ENCODE measurements at regions not wholly inside any gene's neighbourhood (a gene's known extent, or its start where the extent isn't known, plus 50 kb on each side); places are given as distances from the start of the nearest gene placed in this dataset.
"Not testable (repeated sequence)": the region's sequence is repeated elsewhere in the genome, so short reads cannot be mapped to it uniquely, and the experiment has no call there.

DNA sequence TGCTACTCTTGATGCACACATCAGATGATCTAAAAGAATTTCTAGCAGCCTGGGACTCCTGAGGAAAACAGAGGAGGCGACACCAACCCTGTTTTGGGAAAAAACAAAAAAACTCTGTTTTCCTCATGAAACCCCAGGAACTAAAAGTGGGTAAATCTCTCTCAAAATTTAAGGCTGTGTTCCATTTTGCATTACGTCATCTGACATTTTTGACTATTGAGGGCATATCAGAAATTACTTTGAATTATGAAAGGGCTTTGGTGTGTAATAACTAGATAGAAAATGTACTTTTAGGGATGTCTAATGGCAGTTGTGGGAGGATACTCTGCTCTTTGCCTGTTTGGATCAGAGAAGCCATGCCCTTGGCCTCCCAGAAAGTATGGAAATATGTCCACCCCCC, 963.0 kb downstream of the CNTNAP5 start:
- Histone ChIP-seq H3K9ac (ENCODE audit: low read depth in 1 of 2, low read length in 2 of 2) (no peak overlapping the region), H3K27ac (ENCODE audit: low read depth, low read length) (no peak overlapping the region), H3K27me3 (ENCODE audit: control insufficient read depth in 1 of 2, insufficient read depth in 2 of 2, low read length in 2 of 2) (no peaks in the 10 kb centered on the region), H3K4me3 (ENCODE audit: low read depth in 1 of 2, low read length in 2 of 2) (no peak overlapping the region), H3K36me3 (ENCODE audit: control insufficient read depth in 1 of 2, insufficient read depth in 2 of 2, low read length in 2 of 2) (no peaks in the 10 kb centered on the region), H3K9me3 (ENCODE audit: control insufficient read depth in 1 of 2, low read length in 2 of 2) (no peaks in the 10 kb centered on the region), H3K4me1 (ENCODE audit: control insufficient read depth in 1 of 2, insufficient read depth in 2 of 2, low read length in 2 of 2) (no peaks in the 10 kb centered on the region)

DNA sequence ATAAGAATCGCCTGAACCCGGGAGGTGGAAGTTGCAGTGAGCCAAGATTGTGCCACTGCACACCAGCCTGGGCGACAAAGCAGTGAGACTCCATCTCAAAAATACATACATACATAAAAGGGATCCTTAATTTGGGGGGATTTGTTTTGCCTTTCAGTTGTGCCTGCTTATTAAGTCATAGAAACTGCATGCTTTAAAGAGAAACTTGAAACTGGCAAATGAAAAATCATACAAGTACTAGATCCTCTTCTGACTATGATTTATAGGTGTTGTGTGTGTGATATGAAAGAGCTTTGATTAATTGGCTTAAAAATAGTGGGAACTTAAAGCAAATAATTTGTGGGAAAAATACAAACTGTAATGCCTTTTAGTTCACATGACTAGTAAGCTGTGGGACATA, 963.7 kb downstream of the CNTNAP5 start:
- no peak overlapping the region for H3K9ac ChIP-seq (ENCODE audit: low read depth in 1 of 2, low read length in 2 of 2)
- no peaks in the 10 kb centered on the region for H3K4me1 ChIP-seq (ENCODE audit: control insufficient read depth in 1 of 2, insufficient read depth in 2 of 2, low read length in 2 of 2)
- H3K27me3 ChIP-seq (ENCODE audit: control insufficient read depth in 1 of 2, insufficient read depth in 2 of 2, low read length in 2 of 2) = no peaks in the 10 kb centered on the region
- H3K9me3 ChIP-seq (ENCODE audit: control insufficient read depth in 1 of 2, low read length in 2 of 2) = no peaks in the 10 kb centered on the region
- no peak overlapping the region for H3K4me3 ChIP-seq (ENCODE audit: low read depth in 1 of 2, low read length in 2 of 2)
- H3K36me3 ChIP-seq (ENCODE audit: control insufficient read depth in 1 of 2, insufficient read depth in 2 of 2, low read length in 2 of 2) = no peaks in the 10 kb centered on the region
- no peak overlapping the region for H3K27ac ChIP-seq (ENCODE audit: low read depth, low read length)

DNA sequence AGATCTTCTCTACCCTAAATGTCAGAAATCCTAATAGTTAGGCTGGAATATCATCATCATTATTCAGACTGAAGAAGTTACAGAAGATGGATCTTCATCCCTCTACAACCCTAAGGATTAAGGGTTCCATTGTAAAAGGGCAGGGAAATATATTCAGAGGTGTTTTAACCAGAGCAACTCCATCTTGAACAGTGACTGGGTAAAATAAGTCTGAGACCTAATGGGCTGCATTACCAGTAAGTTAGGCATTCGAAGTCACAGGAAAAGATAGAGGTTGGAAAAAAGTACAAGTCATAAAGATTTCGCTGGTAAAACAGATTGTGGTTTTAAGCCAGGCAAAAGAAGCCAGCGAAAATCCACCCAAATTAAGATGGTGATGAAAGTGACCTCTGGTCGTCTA, 968.7 kb downstream of the CNTNAP5 start:
- Histone ChIP-seq H3K9ac (ENCODE audit: low read depth in 1 of 2, low read length in 2 of 2) (no peak overlapping the region), H3K36me3 (ENCODE audit: control insufficient read depth in 1 of 2, insufficient read depth in 2 of 2, low read length in 2 of 2) (no peaks in the 10 kb centered on the region), H3K4me1 (ENCODE audit: control insufficient read depth in 1 of 2, insufficient read depth in 2 of 2, low read length in 2 of 2) (no peaks in the 10 kb centered on the region), H3K27ac (ENCODE audit: low read depth, low read length) (no peak overlapping the region), H3K4me3 (ENCODE audit: low read depth in 1 of 2, low read length in 2 of 2) (no peak overlapping the region), H3K9me3 (ENCODE audit: control insufficient read depth in 1 of 2, low read length in 2 of 2) (no peaks in the 10 kb centered on the region), H3K27me3 (ENCODE audit: control insufficient read depth in 1 of 2, insufficient read depth in 2 of 2, low read length in 2 of 2) (no peaks in the 10 kb centered on the region)

DNA sequence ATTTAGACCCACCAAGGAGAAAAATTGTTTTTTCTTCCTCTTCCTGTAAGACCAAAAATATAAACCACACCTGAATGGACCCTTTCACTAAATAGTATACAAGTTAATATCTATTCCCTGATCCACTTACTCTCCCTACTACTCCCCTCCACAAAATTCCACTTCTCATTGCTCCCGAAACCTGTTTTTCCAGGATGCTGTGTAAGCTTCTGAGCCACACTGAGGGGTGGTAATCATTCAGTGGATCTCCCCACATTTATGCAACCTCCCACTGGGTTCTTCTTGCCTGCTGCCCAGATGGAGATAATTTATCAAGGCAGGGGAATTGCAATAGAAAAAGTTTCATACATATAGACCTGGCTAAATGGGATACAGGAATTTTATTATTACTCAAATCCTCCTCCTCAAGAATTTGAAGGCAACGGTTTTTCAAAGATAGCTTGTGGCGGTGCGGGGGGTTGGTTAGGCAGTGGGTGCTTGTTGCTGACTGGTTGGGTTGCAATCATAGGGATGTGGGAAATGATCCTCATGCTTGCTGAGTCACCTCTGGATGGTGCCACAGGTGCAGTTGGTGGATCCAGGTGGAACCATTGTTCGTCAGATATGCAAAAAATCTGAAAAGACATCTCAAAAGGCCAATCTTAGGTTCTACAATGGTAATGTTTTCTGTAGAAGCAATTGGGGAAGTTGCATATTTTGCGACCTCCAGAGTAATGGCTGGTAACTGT, 970.3 kb downstream of the CNTNAP5 start:
- Histone ChIP-seq H3K27me3 (ENCODE audit: control insufficient read depth in 1 of 2, insufficient read depth in 2 of 2, low read length in 2 of 2) (no peaks in the 10 kb centered on the region), H3K27ac (ENCODE audit: low read depth, low read length) (no peak overlapping the region), H3K9me3 (ENCODE audit: control insufficient read depth in 1 of 2, low read length in 2 of 2) (no peaks in the 10 kb centered on the region), H3K36me3 (ENCODE audit: control insufficient read depth in 1 of 2, insufficient read depth in 2 of 2, low read length in 2 of 2) (no peaks in the 10 kb centered on the region), H3K4me3 (ENCODE audit: low read depth in 1 of 2, low read length in 2 of 2) (no peak overlapping the region), H3K9ac (ENCODE audit: low read depth in 1 of 2, low read length in 2 of 2) (no peak overlapping the region), H3K4me1 (ENCODE audit: control insufficient read depth in 1 of 2, insufficient read depth in 2 of 2, low read length in 2 of 2) (no peaks in the 10 kb centered on the region)

DNA sequence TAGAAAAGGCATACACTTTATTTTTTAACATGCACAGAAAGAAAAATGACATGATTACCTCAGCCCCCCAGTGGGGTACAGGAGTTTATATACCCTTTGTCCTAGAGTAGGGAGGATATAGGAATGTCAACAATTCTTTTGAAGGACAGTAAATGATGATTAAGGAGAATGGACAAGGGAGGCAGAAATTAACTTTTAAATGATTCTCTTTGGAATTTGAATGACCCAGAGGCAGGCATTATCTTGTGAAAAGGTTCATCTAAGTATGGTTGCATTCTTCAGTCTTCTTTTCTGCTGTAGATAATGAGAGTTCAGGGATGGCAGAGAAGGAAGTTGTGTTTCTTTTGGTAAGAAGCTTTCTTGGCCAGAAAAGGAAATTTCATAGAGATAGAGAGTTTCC, 971.3 kb downstream of the CNTNAP5 start:
- Histone ChIP-seq H3K9ac (ENCODE audit: low read depth in 1 of 2, low read length in 2 of 2) (no peak overlapping the region), H3K27ac (ENCODE audit: low read depth, low read length) (no peak overlapping the region), H3K27me3 (ENCODE audit: control insufficient read depth in 1 of 2, insufficient read depth in 2 of 2, low read length in 2 of 2) (no peaks in the 10 kb centered on the region), H3K4me1 (ENCODE audit: control insufficient read depth in 1 of 2, insufficient read depth in 2 of 2, low read length in 2 of 2) (no peaks in the 10 kb centered on the region), H3K36me3 (ENCODE audit: control insufficient read depth in 1 of 2, insufficient read depth in 2 of 2, low read length in 2 of 2) (no peaks in the 10 kb centered on the region), H3K9me3 (ENCODE audit: control insufficient read depth in 1 of 2, low read length in 2 of 2) (no peaks in the 10 kb centered on the region), H3K4me3 (ENCODE audit: low read depth in 1 of 2, low read length in 2 of 2) (no peak overlapping the region)

DNA sequence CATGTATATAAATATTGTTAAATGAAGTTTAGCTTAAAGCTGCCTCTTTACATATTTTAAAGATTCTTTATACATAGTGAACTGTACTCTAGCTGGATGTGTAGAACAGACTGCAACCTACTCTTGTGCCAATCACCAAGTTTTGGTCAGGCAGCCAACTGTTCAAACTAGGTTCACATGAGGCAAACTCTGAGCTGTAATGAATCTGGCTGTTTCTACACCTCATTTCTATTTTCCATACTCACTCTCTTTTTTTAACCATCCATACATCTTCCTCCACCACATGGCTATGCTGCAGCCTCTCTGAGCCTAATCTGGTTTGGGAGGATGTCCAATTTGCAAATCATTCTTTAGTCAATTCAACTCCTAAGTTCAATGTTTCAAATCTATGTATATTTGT, 974.8 kb downstream of the CNTNAP5 start:
- no peaks in the 10 kb centered on the region for H3K36me3 ChIP-seq (ENCODE audit: control insufficient read depth in 1 of 2, insufficient read depth in 2 of 2, low read length in 2 of 2)
- no peaks in the 10 kb centered on the region for H3K27me3 ChIP-seq (ENCODE audit: control insufficient read depth in 1 of 2, insufficient read depth in 2 of 2, low read length in 2 of 2)
- H3K4me3 ChIP-seq (ENCODE audit: low read depth in 1 of 2, low read length in 2 of 2) = no peak overlapping the region
- no peak overlapping the region for H3K27ac ChIP-seq (ENCODE audit: low read depth, low read length)
- no peaks in the 10 kb centered on the region for H3K9me3 ChIP-seq (ENCODE audit: control insufficient read depth in 1 of 2, low read length in 2 of 2)
- H3K4me1 ChIP-seq (ENCODE audit: control insufficient read depth in 1 of 2, insufficient read depth in 2 of 2, low read length in 2 of 2) = no peaks in the 10 kb centered on the region
- H3K9ac ChIP-seq (ENCODE audit: low read depth in 1 of 2, low read length in 2 of 2) = no peak overlapping the region

DNA sequence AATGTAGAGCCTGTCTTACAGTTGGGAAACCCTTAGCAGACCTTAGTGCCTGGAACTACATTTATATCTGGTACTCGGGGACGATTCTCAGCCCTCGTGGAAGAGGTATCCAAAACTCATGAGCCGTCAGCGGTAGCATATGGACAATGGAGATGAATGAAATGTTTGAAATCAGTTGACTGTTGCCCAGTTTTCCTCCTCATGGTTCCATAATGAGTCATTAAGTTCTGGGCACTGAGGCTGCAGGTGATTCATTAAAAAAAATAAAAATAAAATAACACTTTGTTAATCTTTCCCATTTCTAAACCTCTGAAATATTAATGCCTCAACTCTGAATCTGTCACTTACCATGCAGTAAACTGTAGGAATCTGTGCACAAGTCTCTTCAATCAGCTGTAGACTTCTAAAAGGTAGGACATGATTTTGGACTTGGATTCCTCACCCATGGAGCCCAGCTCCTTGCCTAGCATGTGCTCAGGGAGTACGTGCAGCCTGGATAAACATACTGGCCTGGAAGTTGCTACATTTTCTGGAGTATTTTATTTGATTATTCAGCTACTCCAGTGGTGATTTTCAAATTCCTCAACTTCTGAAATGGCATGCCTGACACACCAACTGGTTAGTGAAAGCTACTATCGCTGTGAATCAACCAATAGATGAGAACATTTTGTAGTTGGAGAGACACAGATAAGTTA, 979.2 kb downstream of the CNTNAP5 start:
- Histone ChIP-seq H3K9ac (ENCODE audit: low read depth in 1 of 2, low read length in 2 of 2) (no peak overlapping the region), H3K9me3 (ENCODE audit: control insufficient read depth in 1 of 2, low read length in 2 of 2) (no peaks in the 10 kb centered on the region), H3K36me3 (ENCODE audit: control insufficient read depth in 1 of 2, insufficient read depth in 2 of 2, low read length in 2 of 2) (no peaks in the 10 kb centered on the region), H3K4me1 (ENCODE audit: control insufficient read depth in 1 of 2, insufficient read depth in 2 of 2, low read length in 2 of 2) (no peaks in the 10 kb centered on the region), H3K27me3 (ENCODE audit: control insufficient read depth in 1 of 2, insufficient read depth in 2 of 2, low read length in 2 of 2) (no peaks in the 10 kb centered on the region), H3K4me3 (ENCODE audit: low read depth in 1 of 2, low read length in 2 of 2) (no peak overlapping the region), H3K27ac (ENCODE audit: low read depth, low read length) (no peak overlapping the region)

DNA sequence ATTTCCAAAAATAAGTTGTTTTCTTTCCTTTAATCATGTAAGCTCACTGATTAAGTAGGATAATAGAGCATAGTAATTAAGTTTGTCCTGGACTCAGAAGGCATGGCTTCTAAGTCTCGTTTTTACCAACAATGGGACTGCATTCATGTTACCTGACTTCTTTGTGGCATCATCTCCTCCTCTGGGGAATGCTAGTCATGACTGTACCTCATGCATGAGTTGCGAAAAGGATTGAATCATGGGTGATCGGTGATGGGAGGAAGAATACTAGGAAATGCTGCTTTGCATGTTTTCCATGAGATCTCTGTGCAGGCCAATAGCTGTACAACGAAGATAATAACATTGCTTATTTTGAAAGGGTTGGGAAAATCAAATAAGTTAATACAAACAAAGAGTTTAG, 981.6 kb downstream of the CNTNAP5 start:
- Histone ChIP-seq H3K9me3 (ENCODE audit: control insufficient read depth in 1 of 2, low read length in 2 of 2) (no peaks in the 10 kb centered on the region), H3K27ac (ENCODE audit: low read depth, low read length) (no peak overlapping the region), H3K4me1 (ENCODE audit: control insufficient read depth in 1 of 2, insufficient read depth in 2 of 2, low read length in 2 of 2) (no peaks in the 10 kb centered on the region), H3K27me3 (ENCODE audit: control insufficient read depth in 1 of 2, insufficient read depth in 2 of 2, low read length in 2 of 2) (no peaks in the 10 kb centered on the region), H3K4me3 (ENCODE audit: low read depth in 1 of 2, low read length in 2 of 2) (no peak overlapping the region), H3K36me3 (ENCODE audit: control insufficient read depth in 1 of 2, insufficient read depth in 2 of 2, low read length in 2 of 2) (no peaks in the 10 kb centered on the region), H3K9ac (ENCODE audit: low read depth in 1 of 2, low read length in 2 of 2) (no peak overlapping the region)

DNA sequence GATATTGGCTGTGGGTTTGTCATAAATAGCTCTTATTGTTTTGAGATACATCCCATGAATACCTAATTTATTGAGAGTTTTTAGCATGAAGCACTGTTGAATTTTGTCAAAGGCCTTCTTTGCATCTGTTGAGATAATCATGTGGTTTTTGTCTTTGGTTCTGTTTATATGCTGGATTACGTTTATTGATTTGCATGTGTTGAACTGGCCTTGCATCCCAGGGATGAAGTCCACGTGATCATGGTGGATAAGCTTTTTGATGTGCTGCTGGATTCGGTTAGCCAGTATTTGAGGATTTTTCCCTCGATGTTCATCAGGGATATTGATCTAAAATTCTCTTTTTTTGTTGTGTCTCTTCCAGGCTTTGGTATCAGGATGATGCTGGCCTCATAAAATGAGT, 1003.6 kb downstream of the CNTNAP5 start:
- H3K9ac ChIP-seq (ENCODE audit: low read depth in 1 of 2, low read length in 2 of 2); H3K27me3 ChIP-seq (ENCODE audit: control insufficient read depth in 1 of 2, insufficient read depth in 2 of 2, low read length in 2 of 2); H3K9me3 ChIP-seq (ENCODE audit: control insufficient read depth in 1 of 2, low read length in 2 of 2); H3K4me3 ChIP-seq (ENCODE audit: low read depth in 1 of 2, low read length in 2 of 2); H3K27ac ChIP-seq (ENCODE audit: low read depth, low read length); H3K36me3 ChIP-seq (ENCODE audit: control insufficient read depth in 1 of 2, insufficient read depth in 2 of 2, low read length in 2 of 2); H3K4me1 ChIP-seq (ENCODE audit: control insufficient read depth in 1 of 2, insufficient read depth in 2 of 2, low read length in 2 of 2): not testable (repeated sequence)

DNA sequence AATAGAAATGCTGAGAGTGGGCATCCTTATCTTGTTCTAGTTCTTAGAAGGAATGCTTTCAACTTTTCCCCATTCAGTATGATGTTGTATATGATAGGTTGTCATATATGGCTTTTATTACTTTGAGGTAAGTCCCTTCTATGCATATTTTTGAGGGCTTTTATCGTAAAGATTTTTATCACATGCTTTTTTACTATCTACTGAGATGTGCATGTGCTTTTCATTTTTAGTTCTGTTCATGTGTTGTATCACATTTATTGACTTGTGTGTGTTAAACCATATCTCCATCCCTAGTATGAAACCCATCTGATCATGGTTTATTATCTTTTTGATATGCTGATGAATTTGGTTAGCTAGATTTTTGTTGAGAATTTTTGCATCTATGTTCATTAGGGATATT, 1008.8 kb downstream of the CNTNAP5 start:
- Histone ChIP-seq H3K36me3 (ENCODE audit: control insufficient read depth in 1 of 2, insufficient read depth in 2 of 2, low read length in 2 of 2) (no peaks in the 10 kb centered on the region), H3K27ac (ENCODE audit: low read depth, low read length) (no peak overlapping the region), H3K9me3 (ENCODE audit: control insufficient read depth in 1 of 2, low read length in 2 of 2) (no peaks in the 10 kb centered on the region), H3K27me3 (ENCODE audit: control insufficient read depth in 1 of 2, insufficient read depth in 2 of 2, low read length in 2 of 2) (no peaks in the 10 kb centered on the region), H3K4me3 (ENCODE audit: low read depth in 1 of 2, low read length in 2 of 2) (no peak overlapping the region), H3K9ac (ENCODE audit: low read depth in 1 of 2, low read length in 2 of 2) (no peak overlapping the region), H3K4me1 (ENCODE audit: control insufficient read depth in 1 of 2, insufficient read depth in 2 of 2, low read length in 2 of 2) (no peaks in the 10 kb centered on the region)
